Mesothelial cell of epicardium (in vitro differentiated cells): ENCODE measurements at regions not wholly inside any gene's neighbourhood (a gene's known extent, or its start where the extent isn't known, plus 50 kb on each side); places are given as distances from the start of the nearest gene placed in this dataset.

ENCODE experiments used
- DNase-seq, 2 experiments: peaks; one replicate each; pipeline ENCODE4 v3.0.0; 2021; ENCODE audit warnings: low spot score in 2 of 2; ENCODE audit not compliant: unreplicated experiment in 2 of 2
- H3K27ac Mint-ChIP-seq: 2 replicates; pipeline ENCODE4 v1.8.0; 2021; ENCODE audit warnings: mixed read lengths
- H3K27me3 Mint-ChIP-seq: 2 replicates; pipeline ENCODE4 v1.8.0; 2021; ENCODE audit warnings: low read depth, mixed read lengths
- H3K36me3 Mint-ChIP-seq: 2 replicates; pipeline ENCODE4 v1.8.0; 2021; ENCODE audit warnings: mixed read lengths
- H3K4me1 Mint-ChIP-seq: 2 replicates; pipeline ENCODE4 v1.8.0; 2021; ENCODE audit warnings: mixed read lengths
- H3K4me3 Mint-ChIP-seq: 2 replicates; pipeline ENCODE4 v1.8.0; 2021; ENCODE audit warnings: mild to moderate bottlenecking, moderate library complexity, mixed read lengths
- H3K9me3 Mint-ChIP-seq: 2 replicates; pipeline ENCODE4 v1.8.0; 2021; ENCODE audit warnings: mixed read lengths
- CTCF ChIP-seq: fragments of 200-600 bp; sonication (generic); IDR thresholded peaks from one replicate; pipeline ENCODE4 v1.5.0; 2021; ENCODE audit warnings: antibody characterized with exemption; ENCODE audit not compliant: unreplicated experiment

- no peaks in the 10 kb centered on the region for H3K36me3 Mint-ChIP-seq
- no peak for TF ChIP-seq CTCF
- H3K27me3 Mint-ChIP-seq: peaks cover 13% of the 10 kb centered on the region
- H3K4me1 Mint-ChIP-seq: no peaks in the 10 kb centered on the region
- H3K4me3 Mint-ChIP-seq: no peak overlapping the region
- no peak for DNase-seq
- H3K9me3 Mint-ChIP-seq: peaks cover 4% of the 10 kb centered on the region
- H3K27ac Mint-ChIP-seq: no peak overlapping the region
Measured at GRCh38 chr4:181692965-181693364, 550.2 kb upstream of the TENM3 start.

GRCh38 chr4:181693517-181693916 is 549.7 kb upstream of the TENM3 start:
- no peak for TF ChIP-seq CTCF
- H3K9me3 Mint-ChIP-seq: peaks cover 4% of the 10 kb centered on the region
- no peaks in the 10 kb centered on the region for H3K36me3 Mint-ChIP-seq
- H3K27ac Mint-ChIP-seq: no peak overlapping the region
- H3K4me3 Mint-ChIP-seq: no peak overlapping the region
- no peak for DNase-seq
- H3K27me3 Mint-ChIP-seq: peaks cover 11% of the 10 kb centered on the region
- H3K4me1 Mint-ChIP-seq: no peaks in the 10 kb centered on the region

GRCh38 chr4:181698221-181698620 is 545.0 kb upstream of the TENM3 start:
- H3K9me3 Mint-ChIP-seq: peaks cover 4% of the 10 kb centered on the region
- peaks cover 4% of the 10 kb centered on the region for H3K4me1 Mint-ChIP-seq
- no peak overlapping the region for H3K27ac Mint-ChIP-seq
- no peak for DNase-seq
- no peak for TF ChIP-seq CTCF
- no peaks in the 10 kb centered on the region for H3K36me3 Mint-ChIP-seq
- H3K27me3 Mint-ChIP-seq: peaks cover 10% of the 10 kb centered on the region
- H3K4me3 Mint-ChIP-seq: no peak overlapping the region

GRCh38 chr4:181701214-181701613 is 542.0 kb upstream of the TENM3 start:
- no peak overlapping the region for H3K27ac Mint-ChIP-seq
- no peak overlapping the region for H3K4me3 Mint-ChIP-seq
- peaks cover 16% of the 10 kb centered on the region for H3K27me3 Mint-ChIP-seq
- DNase-seq: no peak
- H3K36me3 Mint-ChIP-seq: no peaks in the 10 kb centered on the region
- peaks cover 6% of the 10 kb centered on the region for H3K4me1 Mint-ChIP-seq
- no peaks in the 10 kb centered on the region for H3K9me3 Mint-ChIP-seq
- no peak for TF ChIP-seq CTCF

- H3K4me3 Mint-ChIP-seq: no peak overlapping the region
- DNase-seq: no peak
- H3K36me3 Mint-ChIP-seq: no peaks in the 10 kb centered on the region
- H3K27me3 Mint-ChIP-seq: peaks cover 16% of the 10 kb centered on the region
- H3K9me3 Mint-ChIP-seq: no peaks in the 10 kb centered on the region
- H3K27ac Mint-ChIP-seq: no peak overlapping the region
- peaks cover 8% of the 10 kb centered on the region for H3K4me1 Mint-ChIP-seq
- no peak for TF ChIP-seq CTCF
Measured at GRCh38 chr4:181701894-181702293, 541.3 kb upstream of the TENM3 start.

GRCh38 chr4:181702864-181703495 is 540.2 kb upstream of the TENM3 start:
- no peak for DNase-seq
- TF ChIP-seq CTCF: no peak
- no peak overlapping the region for H3K4me3 Mint-ChIP-seq
- peaks cover 16% of the 10 kb centered on the region for H3K27me3 Mint-ChIP-seq
- H3K4me1 Mint-ChIP-seq: peaks cover 10% of the 10 kb centered on the region
- no peaks in the 10 kb centered on the region for H3K36me3 Mint-ChIP-seq
- H3K9me3 Mint-ChIP-seq: no peaks in the 10 kb centered on the region
- no peak overlapping the region for H3K27ac Mint-ChIP-seq
